Upper lobe of left lung (tissue), 4 donors: ENCODE measurements at regions not wholly inside any gene's neighbourhood (a gene's known extent, or its start where the extent isn't known, plus 50 kb on each side); places are given as distances from the start of the nearest gene placed in this dataset.

ENCODE experiments used
- EP300 ChIP-seq, 4 donors: sonication (generic); formaldehyde crosslinking; IDR thresholded peaks; one replicate each; pipeline ENCODE4 v1.5.1; 2017; ENCODE audit warnings: antibody characterized with exemption in 4 of 4, control low read depth in 2 of 4
- POLR2A ChIP-seq, 4 donors: fragments of 450-650 bp; IDR thresholded peaks; one replicate each; pipeline ENCODE4 v1.5.1; 2016 to 2017; ENCODE audit warnings: antibody characterized with exemption in 4 of 4, mild to moderate bottlenecking in 2 of 4
- POLR2AphosphoS5 ChIP-seq, 2 donors: sonication (generic); formaldehyde crosslinking; IDR thresholded peaks; one replicate each; pipeline ENCODE4 v1.5.1; 2017; ENCODE audit warnings: antibody characterized with exemption in 2 of 2
- TF ChIP-seq, protein P1 (sequence below), 6 experiments: fragments of 450-650 bp in 4 of 6; fragments of 200-600 bp in 2 of 6; sonication (generic) in 2 of 6; IDR thresholded peaks; one replicate each; pipeline ENCODE4 v1.5.1; 2016 to 2019; ENCODE audit warnings: antibody characterized with exemption in 6 of 6

DNA sequence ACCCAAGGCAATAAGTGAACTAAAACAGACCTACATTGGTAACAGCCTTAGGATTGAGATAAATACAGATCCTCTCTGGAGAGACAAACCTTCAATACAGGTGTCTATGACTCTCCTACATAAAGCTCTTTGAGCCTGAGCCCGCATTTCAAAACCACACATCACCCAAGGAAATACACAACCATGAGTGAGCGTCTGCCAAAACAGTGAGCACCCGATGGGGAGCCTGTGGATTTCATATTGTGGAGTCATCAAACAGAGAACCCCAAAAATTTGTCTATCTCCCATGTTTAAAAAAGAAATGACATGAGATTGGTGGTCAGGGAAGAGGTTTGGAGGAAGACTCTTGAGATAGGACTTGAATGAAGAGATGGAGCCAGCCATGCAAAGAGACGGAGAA lies 102.2 kb upstream of the LHX1 start:
- TF ChIP-seq EP300 (IDR thresholded peaks at IDR 0.05) (no peak), POLR2A (IDR thresholded peaks at IDR 0.05) (no peak), POLR2AphosphoS5 (IDR thresholded peaks at IDR 0.05) (no peak)
- TF ChIP-seq, protein P1, sequence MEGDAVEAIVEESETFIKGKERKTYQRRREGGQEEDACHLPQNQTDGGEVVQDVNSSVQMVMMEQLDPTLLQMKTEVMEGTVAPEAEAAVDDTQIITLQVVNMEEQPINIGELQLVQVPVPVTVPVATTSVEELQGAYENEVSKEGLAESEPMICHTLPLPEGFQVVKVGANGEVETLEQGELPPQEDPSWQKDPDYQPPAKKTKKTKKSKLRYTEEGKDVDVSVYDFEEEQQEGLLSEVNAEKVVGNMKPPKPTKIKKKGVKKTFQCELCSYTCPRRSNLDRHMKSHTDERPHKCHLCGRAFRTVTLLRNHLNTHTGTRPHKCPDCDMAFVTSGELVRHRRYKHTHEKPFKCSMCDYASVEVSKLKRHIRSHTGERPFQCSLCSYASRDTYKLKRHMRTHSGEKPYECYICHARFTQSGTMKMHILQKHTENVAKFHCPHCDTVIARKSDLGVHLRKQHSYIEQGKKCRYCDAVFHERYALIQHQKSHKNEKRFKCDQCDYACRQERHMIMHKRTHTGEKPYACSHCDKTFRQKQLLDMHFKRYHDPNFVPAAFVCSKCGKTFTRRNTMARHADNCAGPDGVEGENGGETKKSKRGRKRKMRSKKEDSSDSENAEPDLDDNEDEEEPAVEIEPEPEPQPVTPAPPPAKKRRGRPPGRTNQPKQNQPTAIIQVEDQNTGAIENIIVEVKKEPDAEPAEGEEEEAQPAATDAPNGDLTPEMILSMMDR (IDR thresholded peaks at IDR 0.05) = no peak
